IPS-NIHi7 (cell line): ENCODE measurements at regions not wholly inside any gene's neighbourhood (a gene's known extent, or its start where the extent isn't known, plus 50 kb on each side); places are given as distances from the start of the nearest gene placed in this dataset.
A peak's percentile ranks its signal among the peaks of the same experiment; 100 is the strongest.

Experiments used
- DNase-seq: peaks from one replicate; pipeline ENCODE4 v3.0.0; 2012; ENCODE audit warnings: mixed read lengths; ENCODE audit errors: extremely low spot score

DNA sequence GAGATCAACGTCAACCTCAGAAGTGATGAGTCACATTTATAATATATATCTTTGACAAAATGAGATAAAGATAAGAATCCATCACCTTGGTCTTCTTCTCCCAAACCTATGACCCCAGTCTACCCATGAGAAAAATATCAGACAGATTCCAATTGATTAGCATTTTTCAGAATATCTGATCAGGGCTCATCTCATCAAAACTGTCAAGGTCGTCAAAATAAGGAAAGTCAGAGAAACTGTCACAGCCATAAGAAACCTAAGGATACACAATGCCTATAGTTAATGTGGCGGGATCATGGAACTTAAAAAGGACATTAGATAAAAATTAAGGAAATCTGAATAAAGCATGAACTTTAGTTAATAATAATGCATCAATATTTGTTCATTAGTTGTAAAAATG, 374.1 kb downstream of the FAT4 start:
- DNase-seq = no peak

DNA sequence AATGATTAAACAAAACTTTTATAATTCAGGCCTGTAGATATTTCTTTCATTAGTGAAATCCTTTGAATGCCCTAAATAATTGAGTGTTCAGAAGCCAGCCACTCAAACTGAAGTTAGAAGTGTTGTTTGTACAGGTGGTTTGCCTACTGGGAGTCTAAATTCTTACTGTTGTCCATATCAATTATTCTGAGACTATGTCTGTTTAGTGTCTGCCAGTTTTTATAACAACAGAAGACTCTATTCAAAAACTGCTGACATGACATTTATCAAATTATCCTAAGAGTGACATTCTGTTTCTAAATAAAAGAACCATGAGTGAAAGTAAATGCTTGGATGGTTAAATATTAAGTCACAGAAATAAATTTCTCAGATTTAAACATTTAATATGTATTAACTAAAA, 375.1 kb downstream of the FAT4 start:
- DNase-seq = no peak

DNA sequence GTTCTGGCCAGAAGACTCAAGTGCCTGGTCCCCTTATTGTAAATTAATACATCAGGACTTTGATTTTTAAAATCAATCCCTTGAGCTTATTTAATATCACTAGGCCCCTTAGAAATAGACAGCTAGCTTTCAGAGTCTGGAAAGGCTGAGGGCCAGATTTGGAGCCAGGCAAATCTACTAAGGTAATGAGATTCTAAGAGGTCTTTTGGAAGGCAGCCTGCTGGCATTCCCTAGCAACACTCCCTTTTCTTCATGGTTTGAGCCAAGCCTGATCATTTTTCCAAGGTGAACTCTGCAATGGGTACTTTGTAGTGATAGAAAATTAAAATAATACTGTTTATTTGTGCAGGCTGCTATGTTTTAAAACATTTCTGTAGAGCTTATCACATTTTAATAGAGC, 378.5 kb downstream of the FAT4 start:
- no peak for DNase-seq

- no peak for DNase-seq
Measured at GRCh38 chr4:125702406-125702805, 387.7 kb downstream of the FAT4 start.

- DNase-seq = no peak
Measured at GRCh38 chr4:125703443-125703842, 388.7 kb downstream of the FAT4 start.

- DNase-seq = no peak
Measured at GRCh38 chr4:125704726-125705125, 390.0 kb downstream of the FAT4 start.

DNA sequence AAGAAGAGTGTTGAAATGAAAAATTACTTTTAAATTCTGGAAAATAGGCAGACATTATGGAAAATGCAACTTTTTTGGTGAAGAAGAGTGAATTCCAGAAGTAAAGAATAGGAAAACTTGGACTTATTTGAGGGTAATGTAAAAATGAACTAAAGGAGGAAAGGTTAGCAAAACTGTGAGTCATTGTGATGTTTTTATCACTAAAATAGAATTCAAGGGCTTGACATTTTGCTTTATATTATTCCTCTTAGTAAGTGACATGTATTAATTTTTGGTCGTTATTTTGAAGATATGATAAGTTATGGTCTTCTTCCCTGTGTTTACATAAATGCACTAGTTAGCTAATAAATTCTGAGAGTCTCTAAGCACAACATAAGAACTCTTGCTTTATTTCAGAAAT, 390.9 kb downstream of the FAT4 start:
- no peak for DNase-seq

DNA sequence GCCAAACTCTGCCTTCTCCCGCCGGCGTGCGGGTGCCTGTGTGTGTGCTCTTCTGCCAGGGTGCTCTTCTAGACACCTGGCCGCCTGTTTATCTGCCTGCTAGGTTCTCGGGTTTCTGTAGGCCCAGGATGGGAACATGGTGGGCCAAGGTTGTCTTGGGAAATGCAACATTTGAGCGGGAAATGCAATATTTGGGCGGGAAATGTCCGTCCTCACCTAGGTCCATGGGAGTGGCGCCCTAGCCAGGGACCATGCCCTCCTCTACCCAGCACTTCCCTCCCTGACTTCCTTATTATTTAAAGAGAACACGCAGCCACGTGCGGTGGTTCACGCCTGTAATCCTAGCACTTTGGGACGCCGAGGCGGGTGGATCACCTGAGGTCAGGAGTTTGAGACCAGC, 392.6 kb downstream of the FAT4 start:
- no peak for DNase-seq

DNA sequence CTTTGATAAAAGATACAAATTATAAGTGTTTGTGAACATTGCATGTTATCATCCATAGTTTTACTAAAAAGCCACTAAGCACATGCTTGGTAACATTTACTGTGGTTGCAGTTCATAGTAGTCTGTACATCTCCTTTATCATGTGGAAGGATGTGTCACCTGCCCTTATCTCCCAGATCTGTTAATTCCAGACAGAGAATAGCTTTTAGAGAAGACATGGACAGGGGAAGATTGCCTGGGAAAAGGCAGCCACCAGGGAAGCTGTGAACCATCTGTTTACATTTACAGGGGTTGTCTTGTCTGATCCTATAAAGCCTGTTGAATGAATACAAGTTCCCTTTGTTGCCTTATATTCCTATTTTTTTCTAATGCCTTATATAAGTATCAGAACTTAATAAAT, 396.0 kb downstream of the FAT4 start:
- DNase-seq = no peak

- no peak for DNase-seq
Measured at GRCh38 chr4:125714049-125714448, 399.3 kb downstream of the FAT4 start.

DNA sequence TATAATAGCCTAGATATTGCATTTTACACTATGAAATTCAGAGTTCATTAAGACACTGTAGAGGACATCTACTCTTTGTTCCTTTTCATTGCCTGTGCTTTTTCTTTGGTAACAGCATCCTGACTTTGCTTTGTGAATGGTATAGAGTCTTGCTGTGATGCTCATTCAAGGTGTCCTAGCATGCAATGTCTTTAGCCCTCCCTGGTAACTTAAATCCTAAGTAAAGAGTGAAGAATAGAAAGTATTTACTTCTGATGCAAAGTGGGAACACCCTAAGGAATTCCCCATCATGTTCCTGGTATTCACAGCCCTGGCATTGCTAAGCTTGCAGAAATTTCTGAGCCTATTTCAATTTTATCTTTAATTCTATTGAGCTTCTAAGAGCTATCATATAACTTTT, 400.1 kb downstream of the FAT4 start:
- peak; percentile 40 for DNase-seq

DNA sequence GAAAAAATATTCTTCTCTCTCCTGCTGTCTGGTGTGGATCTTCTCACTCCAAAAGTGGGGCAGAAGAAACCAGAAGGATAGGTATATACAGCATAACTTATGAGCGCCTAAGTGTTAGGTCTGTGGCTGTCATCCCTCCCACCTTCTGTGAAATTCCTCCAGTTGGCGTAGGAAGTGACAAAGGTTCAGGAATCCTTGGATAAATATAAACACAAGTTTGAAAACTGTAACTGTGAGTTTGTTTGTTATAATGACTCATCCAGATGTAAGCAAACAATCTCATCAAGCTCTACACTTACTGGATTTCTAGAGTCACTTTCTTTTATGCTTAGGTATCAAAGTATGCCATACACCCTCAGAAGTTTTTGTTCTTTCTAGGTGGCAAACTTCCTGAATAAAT, 405.2 kb downstream of the FAT4 start:
- DNase-seq = no peak

DNA sequence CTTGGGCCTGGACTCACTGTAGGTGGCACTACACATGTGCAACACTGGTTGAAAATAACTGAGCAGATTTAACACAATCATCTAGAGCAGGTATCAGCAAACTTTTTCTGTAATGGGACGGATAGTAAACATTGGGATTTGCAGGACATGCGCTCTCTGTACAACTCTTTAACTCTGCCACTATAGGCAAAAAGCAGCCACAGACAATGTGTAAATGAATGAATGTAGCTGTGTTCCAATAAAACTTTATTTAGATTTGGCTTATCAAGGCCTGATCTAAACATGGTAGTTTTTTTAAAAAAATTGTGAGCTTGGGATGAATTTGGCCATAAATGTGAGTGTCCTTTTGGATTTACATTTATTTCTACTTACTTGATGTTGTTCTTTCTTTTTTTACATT, 407.3 kb downstream of the FAT4 start:
- no peak for DNase-seq

DNA sequence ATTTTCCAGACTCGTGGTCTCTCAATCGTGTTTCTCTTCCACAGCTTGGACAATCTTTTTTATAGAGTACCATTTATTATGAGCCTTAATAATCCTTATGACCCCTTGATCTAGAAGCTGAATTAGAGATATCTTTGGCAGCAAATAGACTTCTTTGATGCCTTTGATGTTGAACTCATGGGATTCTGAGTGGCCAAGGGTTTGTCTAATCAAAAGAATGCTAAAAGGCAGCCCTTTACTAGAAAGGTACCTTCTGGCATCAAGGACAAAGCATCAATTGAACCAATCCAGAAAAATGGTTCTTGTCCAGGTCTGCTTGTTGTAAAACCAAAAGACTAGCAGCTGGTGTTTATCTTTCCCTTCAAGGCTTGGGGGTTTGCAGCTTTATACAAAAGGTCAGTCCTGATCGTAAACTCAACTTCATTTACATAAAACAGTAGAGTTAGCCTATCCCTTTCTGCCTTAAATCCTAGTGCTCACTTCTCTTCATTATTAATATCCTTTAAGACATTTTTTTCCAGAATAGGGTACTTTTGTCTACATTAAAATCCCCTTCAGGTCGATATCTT, 411.3 kb downstream of the FAT4 start:
- DNase-seq = no peak

DNA sequence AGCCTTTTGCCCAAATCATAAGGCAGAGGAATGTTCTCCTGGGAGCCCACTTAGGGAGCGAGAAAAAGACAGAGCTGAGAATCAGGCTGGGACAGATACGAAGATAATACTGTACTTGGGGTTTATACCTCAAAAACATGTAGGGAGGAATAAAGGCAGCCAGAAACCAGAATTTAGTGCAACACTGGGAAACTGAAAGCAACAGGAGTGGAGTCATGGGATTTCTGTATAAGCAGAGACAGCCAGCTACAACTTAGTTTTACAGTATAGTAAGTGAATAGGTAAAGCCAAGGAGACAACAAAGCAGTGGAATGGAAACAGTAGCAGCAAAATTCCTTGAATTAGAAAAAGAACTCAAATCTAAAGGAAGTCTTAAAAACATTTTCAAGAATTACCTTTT, 413.2 kb downstream of the FAT4 start:
- no peak for DNase-seq

- peak; percentile 39 for DNase-seq
Measured at GRCh38 chr4:125728568-125728967, 413.8 kb downstream of the FAT4 start.

DNA sequence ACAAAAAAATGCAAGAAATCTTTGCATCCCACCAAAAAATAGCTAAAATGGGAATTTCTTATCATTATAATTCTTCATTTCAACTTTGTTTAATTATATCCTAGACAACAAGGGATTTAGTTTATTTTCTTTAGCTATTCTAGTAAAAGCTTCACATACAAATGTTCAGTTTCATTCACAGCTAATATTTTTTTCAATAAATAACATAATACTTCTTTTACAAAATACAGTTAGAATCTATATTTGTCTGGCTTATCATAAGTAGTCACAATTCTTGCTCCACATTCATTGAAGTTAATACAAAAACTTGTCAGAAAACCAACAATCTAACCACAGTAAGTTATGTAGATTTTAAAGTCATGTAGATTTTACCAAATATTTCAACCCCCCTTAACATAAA, 414.4 kb downstream of the FAT4 start:
- DNase-seq = no peak

GRCh38 chr4:125732632-125733031, 417.9 kb downstream of the FAT4 start:
- no peak for DNase-seq

GRCh38 chr4:125734504-125734903, 419.7 kb downstream of the FAT4 start:
- DNase-seq = no peak

GRCh38 chr4:125735102-125735501, 420.3 kb downstream of the FAT4 start:
- DNase-seq = peak; percentile 53

DNA sequence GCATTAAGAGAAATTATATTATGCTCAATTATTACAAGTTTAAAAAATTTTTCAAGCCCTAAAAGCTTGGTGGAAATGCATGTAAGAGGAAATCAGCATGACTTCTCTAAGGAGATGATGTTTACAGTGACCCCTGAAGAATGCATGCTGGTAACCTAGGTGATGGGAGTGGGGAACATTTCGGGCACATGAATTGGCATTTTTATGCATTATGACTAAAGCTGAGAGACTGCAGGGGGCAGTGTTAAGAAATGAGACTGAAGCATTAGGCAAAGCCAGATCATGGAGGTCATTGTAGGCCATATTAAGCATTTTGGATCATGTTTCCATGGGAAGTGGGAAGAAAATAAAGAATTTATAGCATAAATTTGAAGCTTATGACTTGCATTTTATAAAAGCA, 421.3 kb downstream of the FAT4 start:
- peak; percentile 12 for DNase-seq

DNA sequence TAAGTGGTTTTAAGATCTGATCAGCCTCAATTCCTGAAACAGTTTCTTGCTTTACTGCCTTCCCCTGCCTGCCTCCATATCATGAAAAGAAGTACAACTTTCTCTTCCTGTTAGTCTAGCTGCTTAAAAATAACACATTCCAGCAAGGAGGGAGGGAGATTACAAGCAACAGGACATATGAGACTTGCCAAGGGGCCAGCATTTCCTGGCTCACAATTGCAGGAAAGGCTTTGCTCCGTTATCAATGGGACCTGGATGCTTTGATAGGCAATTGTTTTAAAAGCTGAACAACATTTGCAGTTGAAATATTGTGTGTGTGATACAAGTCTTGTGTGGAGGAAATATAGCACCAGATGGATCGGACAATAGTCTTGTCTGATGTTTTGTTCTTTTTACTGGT, 425.0 kb downstream of the FAT4 start:
- no peak for DNase-seq

GRCh38 chr4:125741825-125742452, 427.2 kb downstream of the FAT4 start:
- DNase-seq = peak; percentile 15

DNA sequence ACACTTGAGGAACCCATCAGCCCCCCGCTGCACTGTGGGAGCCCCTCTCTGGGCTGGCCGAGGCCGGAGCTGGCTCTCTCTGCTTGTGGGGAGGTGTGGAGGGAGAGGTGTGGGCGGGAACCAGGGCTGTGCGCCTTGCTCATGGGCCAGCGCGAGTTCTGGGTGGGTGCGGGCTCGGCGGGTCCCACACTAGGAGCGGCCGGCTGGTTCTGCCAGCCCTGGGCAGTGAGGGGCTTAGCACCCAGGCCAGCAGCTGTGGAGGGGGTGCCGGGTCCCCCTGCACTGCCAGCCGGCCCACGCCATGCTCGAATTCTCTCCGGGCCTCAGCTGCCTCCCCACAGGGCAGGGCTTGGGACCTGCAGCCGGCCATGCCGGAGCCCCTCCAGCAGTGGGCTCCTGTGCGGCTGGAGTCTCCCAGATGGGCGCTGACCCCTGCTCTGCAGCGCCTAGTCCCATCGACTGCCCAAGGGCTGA, 430.2 kb downstream of the FAT4 start:
- DNase-seq = no peak
